Endothelial cell of umbilical vein (primary cell): ENCODE measurements at regions not wholly inside any gene's neighbourhood (a gene's known extent, or its start where the extent isn't known, plus 50 kb on each side); places are given as distances from the start of the nearest gene placed in this dataset.

Experiments used
- BruUV-seq: library from RNA; stranded (reverse); fragments of 400-500 nt; replicated peaks from 2 replicates; lab custom pipeline; 2021; lab: Mats Ljungman, UMichigan
- CTCF ChIA-PET: fragments of 300-600, 350-600 bp; sonication (Branson Sonifier 250); formaldehyde crosslinking; loops from one replicate; lab custom pipeline; 2021; ENCODE audit warnings: antibody characterized with exemption, inconsistent platforms; lab: Charles Lee
- POLR2A ChIA-PET: fragments of 300-600, 350-600 bp; sonication (Branson Sonifier 250); formaldehyde crosslinking; loops from one replicate; lab custom pipeline; 2021; ENCODE audit warnings: antibody characterized with exemption, inconsistent platforms; lab: Charles Lee
- DNase-seq: peaks from one replicate; pipeline ENCODE4 v3.0.0-alpha.2; 2011; ENCODE audit warnings: low read depth, low spot score
- FAIRE-seq: peaks from 2 replicates; lab custom pipeline; 2011; peaks lifted over from hg19 to GRCh38; lab: Jason Lieb, UNC
- H2AFZ ChIP-seq: 2 replicates; pipeline ENCODE4 v1.6.0; 2012; ENCODE audit warnings: low read depth, low read length, control low read depth, inconsistent platforms
- H3K27ac ChIP-seq: 2 replicates; pipeline ENCODE4 v1.5.1; 2011; ENCODE audit warnings: low read depth, mild to moderate bottlenecking, control low read depth, low read length, moderate library complexity; ENCODE audit not compliant: insufficient read depth
- H3K27me3 ChIP-seq, 2 experiments: 2 replicates each; pipeline versions ENCODE4 v1.6.0 to v1.6.1; 2011; ENCODE audit warnings: low read length in 2 of 2, mixed read lengths in 1 of 2; ENCODE audit not compliant: control insufficient read depth in 2 of 2, insufficient read depth in 2 of 2
- H3K36me3 ChIP-seq, 2 experiments: 2 replicates in 1 of 2; 3 replicates in 1 of 2; pipeline ENCODE4 v1.5.1; 2011; ENCODE audit warnings: low read length in 2 of 2, mild to moderate bottlenecking in 1 of 2, moderate library complexity in 1 of 2; ENCODE audit not compliant: control insufficient read depth in 2 of 2, insufficient read depth in 2 of 2; ENCODE audit errors: extremely low read depth in 1 of 2
- H3K4me1 ChIP-seq: 3 replicates; pipeline ENCODE4 v1.5.1; 2011; ENCODE audit warnings: mild to moderate bottlenecking, low read length; ENCODE audit not compliant: control insufficient read depth, insufficient read depth; ENCODE audit errors: extremely low read depth
- H3K4me2 ChIP-seq: 2 replicates; pipeline ENCODE4 v1.6.1; 2011; ENCODE audit warnings: low read length, control low read depth, mixed read lengths; ENCODE audit not compliant: insufficient read depth
- H3K4me3 ChIP-seq, 3 experiments: fragments of 200-600 bp in 1 of 3; sonication (generic), shearing (Covaris generic) in 1 of 3; replicated peaks in 1 of 3; 2 replicates each; pipeline ENCODE4 v1.5.1; 2011 to 2016; ENCODE audit warnings: control low read depth in 3 of 3, low read length in 3 of 3, mild to moderate bottlenecking in 2 of 3, inconsistent platforms in 1 of 3, low read depth in 1 of 3, moderate library complexity in 1 of 3; ENCODE audit not compliant: insufficient read depth in 1 of 3
- H3K79me2 ChIP-seq: 2 replicates; pipeline ENCODE4 v1.6.0; 2012; ENCODE audit warnings: low read length, inconsistent platforms; ENCODE audit not compliant: control insufficient read depth, insufficient read depth
- H3K9ac ChIP-seq: replicated peaks from 2 replicates; pipeline ENCODE3; 2011; ENCODE audit warnings: low read length, control low read depth; ENCODE audit not compliant: insufficient read depth; ENCODE audit errors: extremely low read depth
- H3K9me1 ChIP-seq: replicated peaks from 3 replicates; pipeline ENCODE4 v1.6.0; 2011; ENCODE audit warnings: mild to moderate bottlenecking, low read length; ENCODE audit not compliant: control insufficient read depth, insufficient read depth; ENCODE audit errors: extremely low read depth
- H3K9me3 ChIP-seq: replicated peaks from 2 replicates; pipeline ENCODE4 v1.5.1; 2012; ENCODE audit warnings: low read length, inconsistent platforms; ENCODE audit not compliant: control insufficient read depth, insufficient read depth
- H4K20me1 ChIP-seq: replicated peaks from 2 replicates; pipeline ENCODE3; 2011; ENCODE audit warnings: mild to moderate bottlenecking, low read length; ENCODE audit not compliant: control insufficient read depth, insufficient read depth; ENCODE audit errors: extremely low read depth
- CTCF ChIP-seq, 2 donors: IDR thresholded peaks; 1 replicate in 1 of 2; 2 replicates in 1 of 2; pipeline ENCODE4 v1.5.1; 2011; ENCODE audit warnings: low read length in 2 of 2, mild to moderate bottlenecking in 2 of 2, moderate library complexity in 2 of 2, control low read depth in 1 of 2, inconsistent platforms in 1 of 2, low read depth in 1 of 2; ENCODE audit not compliant: insufficient read depth in 1 of 2; ENCODE audit errors: extremely low read depth in 1 of 2
- EZH2 ChIP-seq: IDR thresholded peaks from 2 replicates; pipeline ENCODE4 v1.6.1; 2012; ENCODE audit warnings: borderline replicate concordance, low read depth, mild to moderate bottlenecking, moderate library complexity, low read length, inconsistent platforms; ENCODE audit not compliant: severe bottlenecking
- FOS ChIP-seq: IDR thresholded peaks from 2 replicates; pipeline ENCODE4 v1.6.1; 2011; ENCODE audit warnings: mild to moderate bottlenecking, low read length, moderate library complexity, borderline replicate concordance; ENCODE audit not compliant: insufficient read depth
- GATA2 ChIP-seq: IDR thresholded peaks from 2 replicates; pipeline ENCODE4 v1.7.0; 2011; ENCODE audit warnings: low read depth, mild to moderate bottlenecking, moderate library complexity, mixed read lengths, low read length; ENCODE audit not compliant: insufficient read length, insufficient read depth
- JUN ChIP-seq: IDR thresholded peaks from 2 replicates; pipeline ENCODE4 v1.6.1; 2011; ENCODE audit warnings: borderline replicate concordance, low read depth; ENCODE audit not compliant: insufficient read length, insufficient read depth
- MAX ChIP-seq: IDR thresholded peaks from 2 replicates; pipeline ENCODE4 v1.6.1; 2011; ENCODE audit not compliant: insufficient read depth, insufficient read length
- MYC ChIP-seq: IDR thresholded peaks from one replicate; pipeline ENCODE4 v1.6.1; 2011; ENCODE audit warnings: mild to moderate bottlenecking, low read depth, low read length
- POLR2A ChIP-seq: IDR thresholded peaks from 2 replicates; pipeline ENCODE4 v1.6.1; 2012; ENCODE audit warnings: low read depth, mild to moderate bottlenecking, control low read depth, low read length
- POLR2AphosphoS5 ChIP-seq: IDR thresholded peaks from 2 replicates; pipeline ENCODE4 v1.6.1; 2012; ENCODE audit warnings: low read depth, mild to moderate bottlenecking, control low read depth, low read length, moderate library complexity; ENCODE audit not compliant: insufficient read depth
- dilution Hi-C: fragments of 300-500 bp; cut with MboI; formaldehyde crosslinking; loops from one replicate; pipeline ENCODE4 v1.15.0; 2019; ENCODE audit warnings: low sequenced_read_pairs; ENCODE audit not compliant: extremely low pct_ligation_motif_present
- intact Hi-C: fragments of 100-400 bp; cut with micrococcal nuclease; formaldehyde crosslinking; loops from one replicate; pipeline ENCODE4 v1.10.0; 2022

- Histone ChIP-seq H3K4me1 (no peaks in the 10 kb centered on the region), H3K9me1 (no peaks in the 10 kb centered on the region), H3K9me3 (no peaks in the 10 kb centered on the region), H3K9ac (no peak overlapping the region), H3K36me3 (no peaks in the 10 kb centered on the region), H3K4me2 (no peak overlapping the region), H3K27me3 (no peaks in the 10 kb centered on the region), H3K4me3 (no peak overlapping the region), H3K79me2 (no peaks in the 10 kb centered on the region), H2AFZ (no peak overlapping the region), H4K20me1 (no peaks in the 10 kb centered on the region), H3K27ac (no peak overlapping the region)
- FAIRE-seq (no peak), DNase-seq (no peak)
- ChIA-PET POLR2A (no interaction called here), CTCF (no interaction called here)
- BruUV-seq: no TSS peak
- TF ChIP-seq GATA2 (no peak), POLR2AphosphoS5 (no peak), FOS (no peak), MYC (no peak), MAX (no peak), POLR2A (no peak), CTCF (IDR thresholded peaks at IDR 0.05; ENCODE audit: extremely low read depth in 1 of 2, insufficient read depth in 1 of 2, low read depth in 1 of 2, low read length in 2 of 2) (no peak), EZH2 (no peak), JUN (no peak)
- intact Hi-C loops (no loop called here), dilution Hi-C loops (no loop called here)
Observed at GRCh38 chr12:60666895-60667294, 1071.1 kb downstream of the SLC16A7 start.
